Activated CD8-positive, alpha-beta T cell treated with anti-CD3 and anti-CD28 coated beads for 36 hours (primary cell): ENCODE measurements at regions not wholly inside any gene's neighbourhood (a gene's known extent, or its start where the extent isn't known, plus 50 kb on each side); places are given as distances from the start of the nearest gene placed in this dataset.

Experiments
- ATAC-seq: fragments of 200-7000 bp; cut with Tn5 transposase; one replicate; pipeline ENCODE4 v1.10.0; 2021; ENCODE audit warnings: mild to moderate bottlenecking, moderate library complexity
- CTCF ChIA-PET: fragments of 350-600 bp; sonication (Branson Sonifier 250); formaldehyde crosslinking; loops from one replicate; lab custom pipeline; 2021; ENCODE audit warnings: antibody characterized with exemption; lab: Charles Lee
- POLR2A ChIA-PET: fragments of 350-600 bp; sonication (Branson Sonifier 250); formaldehyde crosslinking; loops from one replicate; lab custom pipeline; 2021; ENCODE audit warnings: antibody characterized with exemption; lab: Charles Lee
- DNase-seq: peaks from one replicate; pipeline ENCODE4 v3.0.0-alpha.2; 2020
- H3K27ac Mint-ChIP-seq: one replicate; pipeline ENCODE4 v1.8.0; 2021; ENCODE audit warnings: mild to moderate bottlenecking, mixed read lengths
- H3K27me3 Mint-ChIP-seq: one replicate; pipeline ENCODE4 v1.8.0; 2021; ENCODE audit warnings: mixed read lengths
- H3K36me3 Mint-ChIP-seq: one replicate; pipeline ENCODE4 v1.8.0; 2021; ENCODE audit warnings: low read depth, mixed read lengths
- H3K4me1 Mint-ChIP-seq: one replicate; pipeline ENCODE4 v1.8.0; 2021; ENCODE audit warnings: low read depth, mixed read lengths
- H3K4me3 Mint-ChIP-seq: one replicate; pipeline ENCODE4 v1.8.0; 2021; ENCODE audit warnings: mild to moderate bottlenecking, moderate library complexity, mixed read lengths
- H3K9me3 Mint-ChIP-seq: one replicate; pipeline ENCODE4 v1.8.0; 2021; ENCODE audit warnings: mixed read lengths
- intact Hi-C: fragments of 100-400 bp; cut with micrococcal nuclease; formaldehyde crosslinking; loops from one replicate; pipeline ENCODE4 v1.10.0; 2022
- TF ChIP-seq, protein P1 (sequence below): fragments of 200-600 bp; IDR thresholded peaks from one replicate; pipeline ENCODE4 v1.8.0; 2022; ENCODE audit warnings: antibody characterized with exemption, mild to moderate bottlenecking

DNA sequence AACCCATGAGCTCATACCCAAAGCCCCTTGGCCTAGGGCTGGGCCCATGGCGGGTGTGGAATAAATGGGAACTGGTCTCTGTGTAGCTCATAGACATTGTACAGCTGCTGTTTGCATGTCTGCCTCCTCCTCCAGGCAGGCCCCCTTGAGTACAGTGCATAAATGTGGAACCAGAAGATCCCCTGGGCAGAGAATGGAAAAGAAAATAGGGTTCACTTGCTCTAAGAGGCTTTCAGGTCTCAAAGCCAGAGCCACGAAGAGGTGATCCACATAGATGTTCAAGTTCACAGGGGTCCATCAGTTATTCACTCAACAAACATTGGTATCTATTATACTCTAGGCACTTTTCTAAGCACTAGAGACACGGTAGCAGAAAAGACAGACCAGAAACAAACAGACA, 79.2 kb upstream of the CACNA1A start:
- intact Hi-C loops: no loop called here
- POLR2A ChIA-PET: no interaction called here
- Mint-ChIP-seq H3K4me1 (no peaks in the 10 kb centered on the region), H3K9me3 (no peaks in the 10 kb centered on the region), H3K27me3 (peaks cover 3% of the 10 kb centered on the region), H3K27ac (no peak overlapping the region), H3K36me3 (no peaks in the 10 kb centered on the region), H3K4me3 (no peak overlapping the region)
- no peak for DNase-seq
- TF ChIP-seq, protein P1, sequence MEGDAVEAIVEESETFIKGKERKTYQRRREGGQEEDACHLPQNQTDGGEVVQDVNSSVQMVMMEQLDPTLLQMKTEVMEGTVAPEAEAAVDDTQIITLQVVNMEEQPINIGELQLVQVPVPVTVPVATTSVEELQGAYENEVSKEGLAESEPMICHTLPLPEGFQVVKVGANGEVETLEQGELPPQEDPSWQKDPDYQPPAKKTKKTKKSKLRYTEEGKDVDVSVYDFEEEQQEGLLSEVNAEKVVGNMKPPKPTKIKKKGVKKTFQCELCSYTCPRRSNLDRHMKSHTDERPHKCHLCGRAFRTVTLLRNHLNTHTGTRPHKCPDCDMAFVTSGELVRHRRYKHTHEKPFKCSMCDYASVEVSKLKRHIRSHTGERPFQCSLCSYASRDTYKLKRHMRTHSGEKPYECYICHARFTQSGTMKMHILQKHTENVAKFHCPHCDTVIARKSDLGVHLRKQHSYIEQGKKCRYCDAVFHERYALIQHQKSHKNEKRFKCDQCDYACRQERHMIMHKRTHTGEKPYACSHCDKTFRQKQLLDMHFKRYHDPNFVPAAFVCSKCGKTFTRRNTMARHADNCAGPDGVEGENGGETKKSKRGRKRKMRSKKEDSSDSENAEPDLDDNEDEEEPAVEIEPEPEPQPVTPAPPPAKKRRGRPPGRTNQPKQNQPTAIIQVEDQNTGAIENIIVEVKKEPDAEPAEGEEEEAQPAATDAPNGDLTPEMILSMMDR: no peak
- CTCF ChIA-PET: interaction anchor here (0.6 to 7.4 kb wide), 3 partner anchors 25 to 308 kb away, joined by 4 to 50 read pairs (median 4); no protein-coding TSS in a partner anchor
- no peak for ATAC-seq

DNA sequence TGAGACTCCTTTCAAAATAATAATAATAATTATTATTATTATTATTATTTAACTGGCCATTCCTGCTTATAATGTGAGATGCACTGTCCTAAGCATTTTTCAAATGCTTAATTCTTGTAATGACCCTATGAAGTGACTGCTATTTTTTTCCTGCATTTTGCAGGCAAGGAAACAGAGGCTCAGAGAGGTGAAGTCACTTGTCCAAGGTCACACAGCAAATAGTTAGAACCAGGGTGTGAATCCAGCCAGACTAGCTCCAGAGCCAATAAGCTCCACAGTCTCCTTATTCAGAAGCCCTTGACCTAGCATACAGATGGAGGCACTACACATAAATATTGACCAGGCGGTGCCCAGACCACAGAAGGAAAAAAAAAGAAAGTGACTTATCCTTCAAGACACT, 77.5 kb upstream of the CACNA1A start:
- CTCF ChIA-PET: interaction anchor here (7.4 kb wide), 1 partner anchor 306 kb away, joined by 50 read pairs; no protein-coding TSS in a partner anchor
- Mint-ChIP-seq H3K4me3 (no peak overlapping the region), H3K27ac (no peak overlapping the region), H3K36me3 (no peaks in the 10 kb centered on the region), H3K4me1 (no peaks in the 10 kb centered on the region), H3K27me3 (no peaks in the 10 kb centered on the region), H3K9me3 (no peaks in the 10 kb centered on the region)
- intact Hi-C loops: no loop called here
- DNase-seq (no peak), ATAC-seq (no peak)
- TF ChIP-seq, protein P1: no peak
- POLR2A ChIA-PET: no interaction called here

- POLR2A ChIA-PET: no interaction called here
- intact Hi-C loops: no loop called here
- TF ChIP-seq, protein P1: no peak
These were observed 76.8 kb upstream of the CACNA1A start for GRCh38 chr19:13583114-13583513.

GRCh38 chr19:13581576-13581975, 75.3 kb upstream of the CACNA1A start:
- Mint-ChIP-seq H3K4me3 (no peak overlapping the region), H3K27me3 (peaks cover 7% of the 10 kb centered on the region), H3K27ac (no peak overlapping the region), H3K36me3 (no peaks in the 10 kb centered on the region), H3K9me3 (peaks cover 5% of the 10 kb centered on the region), H3K4me1 (no peaks in the 10 kb centered on the region)
- intact Hi-C loops: no loop called here
- TF ChIP-seq, protein P1: no peak
- ChIA-PET CTCF (interaction anchor here (1.4 kb wide), 1 partner anchor 303 kb away, joined by 3 read pairs; no protein-coding TSS in a partner anchor), POLR2A (no interaction called here)
- no peak for ATAC-seq
- DNase-seq: no peak

More at GRCh38 chr19:13583114-13583513, 76.8 kb upstream of the CACNA1A start:
- ATAC-seq (no peak), DNase-seq (no peak)
- Mint-ChIP-seq H3K4me3 (no peak overlapping the region), H3K4me1 (no peaks in the 10 kb centered on the region), H3K27me3 (peaks cover 3% of the 10 kb centered on the region), H3K27ac (no peak overlapping the region), H3K36me3 (no peaks in the 10 kb centered on the region), H3K9me3 (no peaks in the 10 kb centered on the region)
- CTCF ChIA-PET: no interaction called here

DNA sequence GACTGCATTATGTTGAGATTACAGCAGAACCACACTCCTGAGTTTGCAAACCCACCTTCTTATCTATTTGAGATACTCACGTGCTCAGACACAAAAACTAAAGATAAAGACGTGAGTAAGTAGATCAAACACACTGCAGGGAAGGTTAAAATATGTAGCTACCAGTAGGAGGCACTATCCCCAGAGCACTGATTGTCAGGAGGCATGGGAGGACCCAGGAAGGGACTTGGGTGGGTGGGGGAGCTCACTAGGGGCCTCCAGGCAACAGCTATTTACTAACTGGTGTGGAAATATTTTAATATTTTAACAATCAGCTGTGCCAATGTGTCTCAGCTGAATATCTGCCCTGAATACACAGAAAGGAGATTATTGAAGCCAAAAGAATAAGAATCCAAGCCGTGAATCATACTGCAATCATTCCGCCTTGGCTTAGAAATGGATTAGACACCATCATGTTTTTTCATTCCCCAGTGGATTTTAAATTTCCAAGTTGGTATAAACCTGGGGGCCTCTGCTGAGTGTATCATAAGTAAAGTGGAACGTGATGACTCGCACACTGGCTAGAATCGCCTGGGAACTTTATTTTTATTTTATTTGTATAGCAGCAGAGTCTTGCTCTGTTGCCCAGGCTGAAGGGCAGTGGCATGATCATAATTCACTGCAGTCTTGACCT, 73.2 kb upstream of the CACNA1A start:
- Mint-ChIP-seq H3K36me3 (no peaks in the 10 kb centered on the region), H3K27me3 (peaks cover 7% of the 10 kb centered on the region), H3K4me3 (no peak overlapping the region), H3K27ac (no peak overlapping the region), H3K4me1 (no peaks in the 10 kb centered on the region), H3K9me3 (peaks cover 8% of the 10 kb centered on the region)
- TF ChIP-seq, protein P1: peak; percentile 19
- intact Hi-C loops: no loop called here
- ATAC-seq (no peak), DNase-seq (no peak)
- CTCF ChIA-PET: interaction anchor here (0.9 to 2.2 kb wide), 3 partner anchors 10 to 296 kb away, joined by 3 to 13 read pairs (median 4); no protein-coding TSS in a partner anchor
- POLR2A ChIA-PET: no interaction called here
